ENCODE measurements at regions not wholly inside any gene's neighbourhood (a gene's known extent, or its start where the extent isn't known, plus 50 kb on each side); places are given as distances from the start of the nearest gene placed in this dataset.

DNA sequence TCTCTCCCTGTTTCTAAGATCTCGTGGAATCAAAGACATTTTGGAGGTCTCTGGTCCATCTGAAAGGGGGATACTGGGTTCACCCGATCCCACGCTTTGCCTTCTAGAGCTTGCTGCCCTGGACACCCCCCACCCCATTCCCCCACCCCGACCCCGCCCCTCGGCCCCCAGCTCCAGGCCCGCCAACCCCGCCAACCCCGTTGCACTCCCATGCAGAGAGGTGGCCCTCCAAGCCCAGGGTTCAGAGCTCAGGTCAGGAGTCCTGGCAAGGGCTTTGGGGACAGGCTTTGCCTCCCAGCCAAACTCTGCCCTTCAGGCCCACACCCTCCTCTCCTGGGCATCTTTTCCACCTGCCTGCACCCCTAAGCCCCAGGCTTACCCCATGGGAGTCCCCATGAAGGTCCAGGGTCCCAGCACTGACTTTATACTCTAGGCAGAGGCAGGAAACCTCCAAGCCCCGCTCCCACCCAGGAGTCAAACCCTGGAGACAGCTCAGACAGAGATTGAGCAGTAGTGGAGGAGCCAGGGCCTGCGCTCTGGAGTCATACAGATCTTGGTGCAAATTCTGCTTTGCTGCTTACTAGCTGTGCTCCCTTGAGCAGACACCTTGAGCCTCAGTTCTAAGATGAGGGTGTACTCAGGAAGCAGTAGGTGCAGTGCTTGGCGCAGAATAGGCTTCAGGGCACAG lies 155.9 kb downstream of the FOXD2 start:
- H3K4me2 ChIP-seq (ENCODE audit: insufficient read depth in 1 of 2, low read depth in 2 of 2, low read length in 2 of 2) = peak overlapping the region; percentile 64 to 67
- no peak overlapping the region for H2BK20ac ChIP-seq (ENCODE audit: low read length)
- no peak for DNase-seq (ENCODE audit: low read depth in 1 of 2, low spot score in 2 of 2)
- no peaks in the 10 kb centered on the region for H3K79me2 ChIP-seq (ENCODE audit: control insufficient read depth in 1 of 2, insufficient read depth in 2 of 2, low read length in 2 of 2)
- no peaks in the 10 kb centered on the region for H3K79me1 ChIP-seq (ENCODE audit: low read depth, low read length)
- H4K5ac ChIP-seq (ENCODE audit: insufficient read length, low read depth, low read length) = no peak overlapping the region
- no peak overlapping the region for H3K18ac ChIP-seq (ENCODE audit: extremely low read depth, low read length)
- TF ChIP-seq PHF8 (conservative IDR thresholded peaks at IDR 0.05; ENCODE audit: low read depth, low read length) (no peak), ASH2L (IDR thresholded peaks at IDR 0.05; ENCODE audit: low read length) (no peak), TCF12 (IDR thresholded peaks at IDR 0.05; ENCODE audit: low read depth, low read length) (no peak), MAX (IDR thresholded peaks at IDR 0.05) (no peak), BACH1 (IDR thresholded peaks at IDR 0.05; ENCODE audit: low read length) (no peak), MAFK (IDR thresholded peaks at IDR 0.05; ENCODE audit: low read depth, low read length) (no peak), CEBPB (IDR thresholded peaks at IDR 0.05; ENCODE audit: low read depth, low read length) (no peak), YY1 (IDR thresholded peaks at IDR 0.05; ENCODE audit: low read depth, low read length) (no peak), KDM5A (IDR thresholded peaks at IDR 0.05; ENCODE audit: low read length) (no peak)
- H2AK5ac ChIP-seq (ENCODE audit: low read depth, low read length) = no peak overlapping the region
- no peak overlapping the region for H4K91ac ChIP-seq (replicated peaks; ENCODE audit: insufficient read length, low read length)
- no peak overlapping the region for H3K27ac ChIP-seq (ENCODE audit: low read depth, low read length)
- no peak overlapping the region for H3K9ac ChIP-seq (replicated peaks in 1 of 4; ENCODE audit: extremely low read depth in 1 of 4, low read depth in 3 of 4, low read length in 3 of 4)
- H4K8ac ChIP-seq (ENCODE audit: extremely low read depth, insufficient read depth, low read length) = no peak overlapping the region; the same call in 1 of the 2 replicates
- H3K27me3 ChIP-seq (replicated peaks in 1 of 4; ENCODE audit: control insufficient read depth in 3 of 4, extremely low read depth in 1 of 4, insufficient read depth in 3 of 4, low read length in 3 of 4) = peaks cover 20 to 41% (median 31%) of the 10 kb centered on the region in 4 experiments
- H3K4ac ChIP-seq (replicated peaks; ENCODE audit: insufficient read length, low read depth, low read length) = no peak overlapping the region
- WGBS, 2 experiments (ENCODE audit: extremely low coverage in 1 of 2, insufficient coverage in 1 of 2, insufficient read length in 1 of 2, insufficient replicate concordance in 2 of 2, low coverage in 1 of 2, low lambda C conversion rate in 2 of 2, missing lambda C conversion rate in 1 of 2) = 54% methylated on average over 7 of the region's 12 CpGs; no CpG with 5 or more reads in 1 of the 2 experiments
- no peak overlapping the region; the same call in 1 of the 2 replicates for H2AFZ ChIP-seq (ENCODE audit: low read length)
- H4K20me1 ChIP-seq (replicated peaks in 1 of 2; ENCODE audit: control insufficient read depth in 1 of 2, insufficient read depth in 2 of 2, low read length in 2 of 2) = peaks cover 0 to 8% of the 10 kb centered on the region in 2 experiments
- no peak overlapping the region for H2BK120ac ChIP-seq (replicated peaks; ENCODE audit: low read depth, low read length)
- H2BK5ac ChIP-seq (ENCODE audit: low read depth, low read length) = no peak overlapping the region
- no peak overlapping the region for H2BK12ac ChIP-seq (ENCODE audit: low read depth, low read length)
- peak overlapping the region; percentile 26 to 57 (median 34); a peak in 5 of 8 replicates for H3K4me3 ChIP-seq (ENCODE audit: extremely low read depth in 1 of 4, insufficient read depth in 2 of 4, low read depth in 3 of 4, low read length in 4 of 4)
- H3K23me2 ChIP-seq (ENCODE audit: low read depth, low read length) = peaks cover 11% of the 10 kb centered on the region; the same call in 1 of the 2 replicates
- CTCF ChIA-PET (ENCODE audit: partially characterized antibody) = interaction anchor here (1.0 to 1.7 kb wide), 6 partner anchors 10 to 116 kb away, joined by 3 to 7 read pairs (median 4); no protein-coding TSS in a partner anchor
- H3K23ac ChIP-seq (ENCODE audit: insufficient read length) = no peak overlapping the region
- no peaks in the 10 kb centered on the region; a peak in 1 of 8 replicates for H3K36me3 ChIP-seq (ENCODE audit: control insufficient read depth in 2 of 4, insufficient read depth in 4 of 4, low read length in 3 of 4)
- H3K9me3 ChIP-seq (ENCODE audit: insufficient read depth in 2 of 2, low read depth in 1 of 2, low read length in 1 of 2) = no peaks in the 10 kb centered on the region
- no peak overlapping the region for H3K14ac ChIP-seq (ENCODE audit: insufficient read length)
- FAIRE-seq = no peak
- POLR2A ChIA-PET (ENCODE audit: partially characterized antibody) = interaction anchor here (1.4 kb wide), 1 partner anchor 21 kb away, joined by 3 read pairs; no protein-coding TSS in a partner anchor
- H2BK15ac ChIP-seq (ENCODE audit: low read length) = no peak overlapping the region
- H3K4me1 ChIP-seq (replicated peaks in 1 of 4; ENCODE audit: control insufficient read depth in 3 of 4, insufficient read depth in 4 of 4, low read length in 3 of 4) = peaks cover 0 to 5% (median 3%) of the 10 kb centered on the region in 4 experiments; a peak in 3 of 7 replicates
- no peak overlapping the region for H3K56ac ChIP-seq (replicated peaks; ENCODE audit: insufficient read length, low read depth, low read length)

Data from H1 (cell line).